Right forelimb (tissue), 1 donor: ENCODE measurements at regions not wholly inside any gene's neighbourhood (a gene's known extent, or its start where the extent isn't known, plus 50 kb on each side); places are given as distances from the start of the nearest gene placed in this dataset.
A peak's percentile ranks its signal among the peaks of the same experiment; 100 is the strongest.

Experiments used
- DNase-seq: peaks from one replicate; pipeline ENCODE4 v3.0.0-alpha.2; 2018

GRCh38 chr3:73727854-73728253, 103.1 kb upstream of the PDZRN3 start:
- DNase-seq = no peak

- peak; percentile 56 for DNase-seq
Observed at GRCh38 chr3:73727117-73727821, 102.5 kb upstream of the PDZRN3 start.

GRCh38 chr3:73723596-73723995, 98.9 kb upstream of the PDZRN3 start:
- no peak for DNase-seq

- DNase-seq = no peak
Observed at GRCh38 chr3:73719861-73720260, 95.1 kb upstream of the PDZRN3 start.

- DNase-seq = no peak
Observed at GRCh38 chr3:73719413-73719851, 94.7 kb upstream of the PDZRN3 start.

GRCh38 chr3:73718326-73719110, 93.8 kb upstream of the PDZRN3 start:
- no peak for DNase-seq

- DNase-seq = no peak
Observed at GRCh38 chr3:73716418-73716817, 91.7 kb upstream of the PDZRN3 start.

GRCh38 chr3:73710340-73710739, 85.6 kb upstream of the PDZRN3 start:
- DNase-seq = no peak

GRCh38 chr3:73709712-73710111, 85.0 kb upstream of the PDZRN3 start:
- DNase-seq = no peak

- no peak for DNase-seq
Observed at GRCh38 chr3:73708956-73709355, 84.2 kb upstream of the PDZRN3 start.

- DNase-seq = no peak
Observed at GRCh38 chr3:73707772-73708171, 83.0 kb upstream of the PDZRN3 start.

GRCh38 chr3:73706771-73707170, 82.0 kb upstream of the PDZRN3 start:
- no peak for DNase-seq

- no peak for DNase-seq
Observed at GRCh38 chr3:73705792-73706191, 81.1 kb upstream of the PDZRN3 start.

GRCh38 chr3:73699327-73699726, 74.6 kb upstream of the PDZRN3 start:
- DNase-seq = no peak

GRCh38 chr3:73697020-73697419, 72.3 kb upstream of the PDZRN3 start:
- no peak for DNase-seq

GRCh38 chr3:73695841-73696240, 71.1 kb upstream of the PDZRN3 start:
- no peak for DNase-seq

GRCh38 chr3:73694983-73695757, 70.4 kb upstream of the PDZRN3 start:
- DNase-seq = no peak

GRCh38 chr3:73687106-73688004, 62.6 kb upstream of the PDZRN3 start:
- DNase-seq = no peak

GRCh38 chr3:73685061-73685460, 60.3 kb upstream of the PDZRN3 start:
- no peak for DNase-seq

GRCh38 chr3:73683706-73684105, 59.0 kb upstream of the PDZRN3 start:
- no peak for DNase-seq

- DNase-seq = no peak
Observed at GRCh38 chr3:73681610-73682009, 56.9 kb upstream of the PDZRN3 start.

GRCh38 chr3:73681198-73681597, 56.5 kb upstream of the PDZRN3 start:
- no peak for DNase-seq
